SK-N-SH (cell line): ENCODE measurements at regions not wholly inside any gene's neighbourhood (a gene's known extent, or its start where the extent isn't known, plus 50 kb on each side); places are given as distances from the start of the nearest gene placed in this dataset.

ENCODE experiments used
- CTCF ChIA-PET: fragments of 300-600, 350-600 bp; formaldehyde crosslinking; extraction: SDS; loops from one replicate; lab custom pipeline; 2021; lab: Yijun Ruan, JAX
- POLR2A ChIA-PET: fragments of 350-600 bp; sonication (Branson Sonifier 250); formaldehyde crosslinking; extraction: SDS; loops from one replicate; lab custom pipeline; 2020; ENCODE audit warnings: antibody characterized with exemption, inconsistent platforms; lab: Yijun Ruan, JAX
- DNase-seq: peaks from one replicate; pipeline ENCODE4 v3.0.0; 2012
- H2AFZ ChIP-seq: fragments of 200-600 bp; sonication (generic); 2 replicates; pipeline ENCODE4 v1.8.1; 2016; ENCODE audit warnings: antibody characterized with exemption, mild to moderate bottlenecking, low read depth
- H3F3A ChIP-seq: fragments of 200-600 bp; sonication (generic); replicated peaks from 2 replicates; pipeline ENCODE3; 2016; ENCODE audit warnings: antibody characterized with exemption, mild to moderate bottlenecking; ENCODE audit not compliant: insufficient read depth
- H3K27ac ChIP-seq, 2 experiments: fragments of 200-500 bp in 1 of 2; fragments of 200-600 bp in 1 of 2; sonication (Bioruptor generic) in 1 of 2; sonication (generic), shearing (Covaris generic) in 1 of 2; 2 replicates each; pipeline versions ENCODE4 v1.5.1 to v1.6.1; 2014 to 2016; ENCODE audit warnings: low read depth in 2 of 2, inconsistent platforms in 1 of 2, low read length in 1 of 2, mild to moderate bottlenecking in 1 of 2, mixed read lengths in 1 of 2
- H3K27me3 ChIP-seq: fragments of 200-600 bp; sonication (generic), shearing (Covaris generic); 2 replicates; pipeline ENCODE4 v1.6.1; 2016; ENCODE audit warnings: mixed run types; ENCODE audit not compliant: insufficient read depth
- H3K36me3 ChIP-seq, 2 experiments: fragments of 200-500 bp in 1 of 2; fragments of 200-600 bp in 1 of 2; sonication (Bioruptor generic) in 1 of 2; sonication (generic) in 1 of 2; replicated peaks in 1 of 2; 2 replicates each; pipeline versions ENCODE3 to v1.5.1; 2014 to 2016; ENCODE audit warnings: low read length in 1 of 2, mild to moderate bottlenecking in 1 of 2; ENCODE audit not compliant: insufficient read depth in 2 of 2, control insufficient read depth in 1 of 2
- H3K4me1 ChIP-seq, 2 experiments: fragments of 200-500 bp in 1 of 2; fragments of 200-600 bp in 1 of 2; sonication (Bioruptor generic) in 1 of 2; sonication (generic), shearing (Covaris generic) in 1 of 2; 2 replicates each; pipeline versions ENCODE4 v1.5.1 to v1.6.1; 2014 to 2016; ENCODE audit warnings: low read depth in 1 of 2, low read length in 1 of 2, mixed run types in 1 of 2; ENCODE audit not compliant: insufficient read depth in 2 of 2, control insufficient read depth in 1 of 2
- H3K4me2 ChIP-seq: fragments of 200-600 bp; sonication (generic), shearing (Covaris generic); 2 replicates; pipeline ENCODE4 v1.6.1; 2017; ENCODE audit warnings: mixed run types
- H3K4me3 ChIP-seq, 2 experiments: fragments of 200-500 bp in 1 of 2; fragments of 200-600 bp in 1 of 2; sonication (Bioruptor generic) in 1 of 2; sonication (generic), shearing (Covaris generic) in 1 of 2; 2 replicates each; pipeline versions ENCODE4 v1.5.1 to v1.8.1; 2014 to 2016; ENCODE audit warnings: low read depth in 2 of 2, inconsistent platforms in 1 of 2, low read length in 1 of 2, mild to moderate bottlenecking in 1 of 2, mixed read lengths in 1 of 2, moderate library complexity in 1 of 2
- H3K79me2 ChIP-seq: fragments of 200-600 bp; sonication (generic); 2 replicates; pipeline ENCODE4 v1.8.1; 2017; ENCODE audit warnings: mild to moderate bottlenecking; ENCODE audit not compliant: insufficient read depth
- H3K9ac ChIP-seq: fragments of 200-600 bp; sonication (generic); 2 replicates; pipeline ENCODE4 v1.6.1; 2017; ENCODE audit warnings: mixed run types
- H3K9me2 ChIP-seq: fragments of 200-600 bp; sonication (generic); 2 replicates; pipeline ENCODE4 v1.6.1; 2017; ENCODE audit warnings: mixed run types
- H3K9me3 ChIP-seq: fragments of 200-600 bp; sonication (generic); 2 replicates; pipeline ENCODE4 v1.6.1; 2017; ENCODE audit warnings: mixed run types, mild to moderate bottlenecking, moderate library complexity
- H4K20me1 ChIP-seq: fragments of 200-600 bp; sonication (generic); 2 replicates; pipeline ENCODE4 v1.6.1; 2017; ENCODE audit warnings: mild to moderate bottlenecking, mixed run types; ENCODE audit not compliant: insufficient read depth
- CHD2 ChIP-seq: fragments of 150-350 bp; IDR thresholded peaks from 2 replicates; pipeline ENCODE4 v1.6.1; 2018; ENCODE audit warnings: low read length; ENCODE audit not compliant: partially characterized antibody
- EZH2phosphoT487 ChIP-seq: fragments of 200-600 bp; sonication (generic); IDR thresholded peaks from 2 replicates; pipeline ENCODE4 v1.6.1; 2017; ENCODE audit warnings: low read depth, mixed run types, mild to moderate bottlenecking, antibody characterized with exemption, moderate library complexity, borderline replicate concordance
- FOSL2 ChIP-seq: IDR thresholded peaks from 2 replicates; pipeline ENCODE4 v1.4.0; 2012; ENCODE audit warnings: low read depth, mild to moderate bottlenecking, moderate library complexity, borderline replicate concordance
- FOXJ3 ChIP-seq: sonication (generic); formaldehyde crosslinking; IDR thresholded peaks from 2 replicates; pipeline ENCODE4 v1.5.1; 2020; ENCODE audit warnings: mild to moderate bottlenecking, missing genetic modification reagents
- FOXM1 ChIP-seq: IDR thresholded peaks from 2 replicates; pipeline ENCODE4 v1.4.0; 2012; ENCODE audit warnings: low read depth, mild to moderate bottlenecking
- GABPA ChIP-seq: IDR thresholded peaks from 2 replicates; pipeline ENCODE4 v1.4.0; 2012; ENCODE audit warnings: low read depth, mild to moderate bottlenecking
- GATA2 ChIP-seq: sonication (generic); formaldehyde crosslinking; IDR thresholded peaks from 2 replicates; pipeline ENCODE4 v1.5.0; 2020; ENCODE audit warnings: mild to moderate bottlenecking, missing genetic modification reagents
- MEF2A ChIP-seq: IDR thresholded peaks from 2 replicates; pipeline ENCODE4 v1.4.0; 2012; ENCODE audit warnings: low read depth, borderline replicate concordance
- MXI1 ChIP-seq: IDR thresholded peaks from 2 replicates; pipeline ENCODE4 v1.6.1; 2012; ENCODE audit warnings: mild to moderate bottlenecking, low read depth, low read length, improper control_type of control experiment
- NFIC ChIP-seq: IDR thresholded peaks from 2 replicates; pipeline ENCODE4 v1.4.0; 2012; ENCODE audit warnings: borderline replicate concordance
- PBX3 ChIP-seq: IDR thresholded peaks from 2 replicates; pipeline ENCODE4; 2012
- POLR2AphosphoS5 ChIP-seq: IDR thresholded peaks from 2 replicates; pipeline ENCODE4 v1.6.1; 2012; ENCODE audit warnings: low read depth, low read length
- RAD21 ChIP-seq: IDR thresholded peaks from 2 replicates; pipeline ENCODE4 v1.6.1; 2012; ENCODE audit warnings: mild to moderate bottlenecking, low read length
- RCOR1 ChIP-seq: fragments of 150-350 bp; IDR thresholded peaks from 2 replicates; pipeline ENCODE4 v1.6.1; 2017; ENCODE audit warnings: antibody characterized with exemption, low read length
- RFX5 ChIP-seq: IDR thresholded peaks from 2 replicates; pipeline ENCODE4 v1.6.1; 2012; ENCODE audit warnings: mild to moderate bottlenecking, improper control_type of control experiment, low read length
- RXRA ChIP-seq: IDR thresholded peaks from 2 replicates; pipeline ENCODE4 v1.4.0; 2012; ENCODE audit warnings: low read depth, mild to moderate bottlenecking, borderline replicate concordance
- SMC3 ChIP-seq: IDR thresholded peaks from 2 replicates; pipeline ENCODE4 v1.6.1; 2012; ENCODE audit warnings: low read depth, low read length, improper control_type of control experiment
- TCF12 ChIP-seq: IDR thresholded peaks from 2 replicates; pipeline ENCODE4 v1.4.0; 2012
- TEAD4 ChIP-seq: IDR thresholded peaks from 2 replicates; pipeline ENCODE4 v1.4.0; 2012; ENCODE audit warnings: mild to moderate bottlenecking, borderline replicate concordance; ENCODE audit not compliant: insufficient read depth
- USF2 ChIP-seq: fragments of 150-350 bp; IDR thresholded peaks from 2 replicates; pipeline ENCODE4 v1.6.1; 2017; ENCODE audit warnings: antibody characterized with exemption, low read length, low read depth, borderline replicate concordance
- WGBS: methylation state at CpG from one replicate; pipeline ENCODE4 v1.1.6; 2017; ENCODE audit warnings: low lambda C conversion rate; 5-methylcytosine and 5-hydroxymethylcytosine counted together
- TF ChIP-seq, protein P1 (sequence below): fragments of 200-600 bp; sonication (generic); IDR thresholded peaks from 2 replicates; pipeline ENCODE4 v1.6.1; 2017; ENCODE audit warnings: antibody characterized with exemption, mild to moderate bottlenecking, moderate library complexity
- TF ChIP-seq, protein P2 (sequence below): fragments of 150-350 bp; IDR thresholded peaks from 2 replicates; pipeline ENCODE4 v1.6.1; 2016; ENCODE audit warnings: mild to moderate bottlenecking, low read depth, low read length

GRCh38 chr1:94636624-94637023, 95.1 kb upstream of the F3 start:
- 77% methylated on average over 3 of the region's 3 CpGs for WGBS
- no peaks in the 10 kb centered on the region for H3K9me3 ChIP-seq
- ChIA-PET POLR2A (no interaction called here), CTCF (no interaction called here)
- no peaks in the 10 kb centered on the region for H3K9me2 ChIP-seq
- no peak overlapping the region for H3K4me2 ChIP-seq
- H3K27ac ChIP-seq, result no peak overlapping the region
- no peak overlapping the region for H3K4me3 ChIP-seq
- TF ChIP-seq MEF2A (no peak), RFX5 (no peak), SMC3 (no peak), GATA2 (no peak), RAD21 (no peak), RXRA (no peak), POLR2AphosphoS5 (no peak), GABPA (no peak), CHD2 (no peak), USF2 (no peak), TEAD4 (no peak), FOXM1 (no peak)
- TF ChIP-seq, protein P1, sequence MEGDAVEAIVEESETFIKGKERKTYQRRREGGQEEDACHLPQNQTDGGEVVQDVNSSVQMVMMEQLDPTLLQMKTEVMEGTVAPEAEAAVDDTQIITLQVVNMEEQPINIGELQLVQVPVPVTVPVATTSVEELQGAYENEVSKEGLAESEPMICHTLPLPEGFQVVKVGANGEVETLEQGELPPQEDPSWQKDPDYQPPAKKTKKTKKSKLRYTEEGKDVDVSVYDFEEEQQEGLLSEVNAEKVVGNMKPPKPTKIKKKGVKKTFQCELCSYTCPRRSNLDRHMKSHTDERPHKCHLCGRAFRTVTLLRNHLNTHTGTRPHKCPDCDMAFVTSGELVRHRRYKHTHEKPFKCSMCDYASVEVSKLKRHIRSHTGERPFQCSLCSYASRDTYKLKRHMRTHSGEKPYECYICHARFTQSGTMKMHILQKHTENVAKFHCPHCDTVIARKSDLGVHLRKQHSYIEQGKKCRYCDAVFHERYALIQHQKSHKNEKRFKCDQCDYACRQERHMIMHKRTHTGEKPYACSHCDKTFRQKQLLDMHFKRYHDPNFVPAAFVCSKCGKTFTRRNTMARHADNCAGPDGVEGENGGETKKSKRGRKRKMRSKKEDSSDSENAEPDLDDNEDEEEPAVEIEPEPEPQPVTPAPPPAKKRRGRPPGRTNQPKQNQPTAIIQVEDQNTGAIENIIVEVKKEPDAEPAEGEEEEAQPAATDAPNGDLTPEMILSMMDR, result no peak
- TF ChIP-seq, protein P2, sequence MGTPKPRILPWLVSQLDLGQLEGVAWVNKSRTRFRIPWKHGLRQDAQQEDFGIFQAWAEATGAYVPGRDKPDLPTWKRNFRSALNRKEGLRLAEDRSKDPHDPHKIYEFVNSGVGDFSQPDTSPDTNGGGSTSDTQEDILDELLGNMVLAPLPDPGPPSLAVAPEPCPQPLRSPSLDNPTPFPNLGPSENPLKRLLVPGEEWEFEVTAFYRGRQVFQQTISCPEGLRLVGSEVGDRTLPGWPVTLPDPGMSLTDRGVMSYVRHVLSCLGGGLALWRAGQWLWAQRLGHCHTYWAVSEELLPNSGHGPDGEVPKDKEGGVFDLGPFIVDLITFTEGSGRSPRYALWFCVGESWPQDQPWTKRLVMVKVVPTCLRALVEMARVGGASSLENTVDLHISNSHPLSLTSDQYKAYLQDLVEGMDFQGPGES, result no peak
- no peaks in the 10 kb centered on the region for H3K27me3 ChIP-seq
- H2AFZ ChIP-seq, result no peak overlapping the region
- H3F3A ChIP-seq, result no peaks in the 10 kb centered on the region
- H3K36me3 ChIP-seq, result no peaks in the 10 kb centered on the region
- H3K4me1 ChIP-seq, result peaks cover 0 to 8% of the 10 kb centered on the region in 2 experiments; a peak in 2 of 4 replicates
- no peaks in the 10 kb centered on the region for H4K20me1 ChIP-seq
- H3K79me2 ChIP-seq, result no peaks in the 10 kb centered on the region
- DNase-seq, result no peak
- no peak overlapping the region for H3K9ac ChIP-seq

DNA sequence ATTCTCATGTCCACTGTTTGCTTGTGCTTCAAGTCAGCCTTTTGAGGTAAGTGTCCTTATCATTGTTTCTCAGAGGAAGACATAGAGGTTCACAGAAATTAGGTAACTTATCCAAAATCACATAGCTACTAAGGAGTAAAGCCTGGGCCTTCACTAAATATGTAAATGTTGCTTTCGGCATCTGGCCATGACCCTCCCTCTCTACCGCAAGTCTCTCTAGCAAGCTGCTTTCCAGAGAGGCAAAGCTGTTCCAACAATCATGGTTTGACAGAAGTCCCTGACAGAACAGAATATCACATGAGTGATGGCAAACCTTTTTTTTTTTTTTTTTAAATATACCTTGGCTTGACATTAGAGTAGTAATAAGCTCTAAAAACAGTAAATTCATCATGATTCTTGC, 94.5 kb upstream of the F3 start:
- no peak for DNase-seq
- H3K9me2 ChIP-seq, result no peaks in the 10 kb centered on the region
- peaks cover 0 to 8% of the 10 kb centered on the region in 2 experiments; a peak in 2 of 4 replicates for H3K4me1 ChIP-seq
- H4K20me1 ChIP-seq, result no peaks in the 10 kb centered on the region
- no peaks in the 10 kb centered on the region for H3K79me2 ChIP-seq
- H3K9me3 ChIP-seq, result no peaks in the 10 kb centered on the region
- no peak overlapping the region for H3K4me2 ChIP-seq
- no peaks in the 10 kb centered on the region for H3K36me3 ChIP-seq
- 95% methylated on average over 2 of the region's 2 CpGs for WGBS
- ChIA-PET CTCF (no interaction called here), POLR2A (no interaction called here)
- no peak overlapping the region for H2AFZ ChIP-seq
- H3K4me3 ChIP-seq, result no peak overlapping the region
- H3K27me3 ChIP-seq, result no peaks in the 10 kb centered on the region
- no peak overlapping the region for H3K9ac ChIP-seq
- H3K27ac ChIP-seq, result no peak overlapping the region
- no peaks in the 10 kb centered on the region for H3F3A ChIP-seq
- TF ChIP-seq SMC3, result no peak
- TF ChIP-seq PBX3, result no peak
- TF ChIP-seq RCOR1, result no peak
- TF ChIP-seq GABPA, result no peak
- TF ChIP-seq NFIC, result no peak
- TF ChIP-seq POLR2AphosphoS5, result no peak
- TF ChIP-seq GATA2, result no peak
- TF ChIP-seq, protein P2, result no peak
- no peak for TF ChIP-seq MXI1
- no peak for TF ChIP-seq TCF12
- no peak for TF ChIP-seq EZH2phosphoT487
- TF ChIP-seq FOXJ3, result no peak
- no peak for TF ChIP-seq CHD2
- TF ChIP-seq RAD21, result no peak
- TF ChIP-seq FOSL2, result no peak
